Naive thymus-derived CD8-positive, alpha-beta T cell (primary cell): ENCODE measurements at regions not wholly inside any gene's neighbourhood (a gene's known extent, or its start where the extent isn't known, plus 50 kb on each side); places are given as distances from the start of the nearest gene placed in this dataset.

Source experiments
- ATAC-seq, 2 donors: fragments of 150-1000 bp; cut with Tn5 transposase in 1 of 2; sonication (Bioruptor Pico), chemical (Tn5 transposase) in 1 of 2; 1 replicate in 1 of 2; 2 replicates in 1 of 2; pipeline ENCODE4 v1.10.0; 2021; ENCODE audit warnings: mild to moderate bottlenecking in 2 of 2, moderate library complexity in 2 of 2
- POLR2A ChIA-PET: fragments of 350-600 bp; sonication (Branson Sonifier 250); formaldehyde crosslinking; loops from one replicate; lab custom pipeline; 2021; ENCODE audit warnings: antibody characterized with exemption; lab: Charles Lee
- DNase-seq, 10 donors: peaks; one replicate each; pipeline versions ENCODE4 v3.0.0 to v3.0.0-alpha.2; 2020 to 2022
- H3K27ac Mint-ChIP-seq, 10 donors: one replicate each; pipeline ENCODE4 v1.8.0; 2020 to 2022; ENCODE audit warnings: mild to moderate bottlenecking in 10 of 10, mixed read lengths in 10 of 10, moderate library complexity in 4 of 10, inconsistent platforms in 1 of 10
- H3K27me3 Mint-ChIP-seq, 5 donors: one replicate each; pipeline ENCODE4 v1.8.0; 2021 to 2022; ENCODE audit warnings: mixed read lengths in 5 of 5
- H3K36me3 Mint-ChIP-seq, 3 donors: one replicate each; pipeline ENCODE4 v1.8.0; 2020 to 2022; ENCODE audit warnings: mixed read lengths in 3 of 3, mild to moderate bottlenecking in 2 of 3, inconsistent platforms in 1 of 3
- H3K4me1 Mint-ChIP-seq, 4 donors: one replicate each; pipeline ENCODE4 v1.8.0; 2021 to 2022; ENCODE audit warnings: mixed read lengths in 4 of 4
- H3K4me3 Mint-ChIP-seq, 10 donors: one replicate each; pipeline ENCODE4 v1.8.0; 2020 to 2022; ENCODE audit warnings: mild to moderate bottlenecking in 10 of 10, mixed read lengths in 10 of 10, moderate library complexity in 6 of 10, inconsistent platforms in 1 of 10
- H3K9me3 Mint-ChIP-seq, 9 donors: one replicate each; pipeline ENCODE4 v1.8.0; 2020 to 2022; ENCODE audit warnings: mixed read lengths in 9 of 9, mild to moderate bottlenecking in 3 of 9, inconsistent platforms in 1 of 9, moderate library complexity in 1 of 9

- no peak overlapping the region for H3K4me3 Mint-ChIP-seq
- DNase-seq, result no peak
- no peaks in the 10 kb centered on the region for H3K36me3 Mint-ChIP-seq
- H3K4me1 Mint-ChIP-seq, result no peaks in the 10 kb centered on the region
- no peaks in the 10 kb centered on the region for H3K27me3 Mint-ChIP-seq
- ATAC-seq, result no peak
- POLR2A ChIA-PET, result no interaction called here
- no peak overlapping the region for H3K27ac Mint-ChIP-seq
- peaks cover 0 to 8% (median 2%) of the 10 kb centered on the region in 9 donors for H3K9me3 Mint-ChIP-seq
Observed at GRCh38 chr21:27225151-27225550, 258.3 kb upstream of the ADAMTS5 start.

- Mint-ChIP-seq H3K36me3 (no peaks in the 10 kb centered on the region), H3K27ac (no peak overlapping the region), H3K9me3 (peaks cover 0 to 8% (median 2%) of the 10 kb centered on the region in 9 donors), H3K4me1 (no peaks in the 10 kb centered on the region), H3K4me3 (no peak overlapping the region), H3K27me3 (no peaks in the 10 kb centered on the region)
- ATAC-seq (no peak), DNase-seq (no peak)
- POLR2A ChIA-PET, result no interaction called here
Observed at GRCh38 chr21:27224169-27224568, 257.3 kb upstream of the ADAMTS5 start.

GRCh38 chr21:27221077-27221476, 254.2 kb upstream of the ADAMTS5 start:
- Mint-ChIP-seq H3K36me3 (no peaks in the 10 kb centered on the region), H3K27me3 (no peaks in the 10 kb centered on the region), H3K4me3 (no peak overlapping the region), H3K27ac (no peak overlapping the region), H3K9me3 (peaks cover 0 to 28% (median 3%) of the 10 kb centered on the region in 9 donors), H3K4me1 (no peaks in the 10 kb centered on the region)
- DNase-seq (no peak), ATAC-seq (no peak)
- POLR2A ChIA-PET, result no interaction called here

GRCh38 chr21:27220416-27220815, 253.5 kb upstream of the ADAMTS5 start:
- Mint-ChIP-seq H3K27me3 (no peaks in the 10 kb centered on the region), H3K9me3 (peaks cover 0 to 28% (median 3%) of the 10 kb centered on the region in 9 donors), H3K27ac (no peak overlapping the region), H3K36me3 (no peaks in the 10 kb centered on the region), H3K4me3 (no peak overlapping the region), H3K4me1 (no peaks in the 10 kb centered on the region)
- ATAC-seq, result no peak
- DNase-seq, result no peak
- POLR2A ChIA-PET, result no interaction called here

DNA sequence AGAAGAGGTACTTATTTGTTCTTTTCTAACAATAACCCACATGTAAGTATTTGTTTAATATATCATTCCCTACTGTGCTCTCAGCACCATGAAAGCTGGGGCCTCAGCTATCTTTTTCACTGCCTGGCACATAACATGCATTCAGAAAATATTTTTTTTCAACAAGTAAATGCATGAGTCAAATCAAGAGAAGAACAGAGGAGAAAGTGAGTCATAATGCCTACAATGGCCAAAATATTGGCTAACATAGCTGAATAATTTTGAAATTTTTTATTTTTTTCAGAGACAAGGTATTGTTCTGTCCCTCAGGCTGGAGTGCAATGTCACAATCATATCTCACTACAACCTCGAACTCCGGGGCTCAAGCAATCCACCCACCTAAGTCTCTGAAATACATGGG, 252.2 kb upstream of the ADAMTS5 start:
- no peak for ATAC-seq
- Mint-ChIP-seq H3K36me3 (no peaks in the 10 kb centered on the region), H3K4me3 (no peak overlapping the region), H3K4me1 (no peaks in the 10 kb centered on the region), H3K9me3 (peaks cover 0 to 28% (median 3%) of the 10 kb centered on the region in 9 donors), H3K27me3 (no peaks in the 10 kb centered on the region), H3K27ac (no peak overlapping the region)
- DNase-seq, result no peak
- POLR2A ChIA-PET, result no interaction called here

DNA sequence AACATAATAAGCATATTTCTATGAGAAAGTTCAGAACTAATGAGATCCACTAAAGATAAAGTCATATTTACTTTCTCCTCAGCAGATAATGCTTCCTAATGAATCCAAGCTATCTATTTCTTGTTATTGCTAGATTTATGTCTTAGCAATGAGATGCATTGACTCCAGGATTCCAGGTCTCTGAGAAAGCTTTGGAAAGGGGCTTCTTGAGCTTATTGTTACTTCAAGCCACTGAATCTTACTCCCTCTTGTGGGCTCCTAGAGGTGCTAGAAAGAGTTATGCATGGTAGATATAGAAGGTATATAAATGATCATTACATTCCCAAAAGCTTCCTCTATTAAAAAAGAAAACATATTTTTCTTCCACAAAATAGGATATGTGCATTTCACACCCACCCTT, 246.4 kb upstream of the ADAMTS5 start:
- no peaks in the 10 kb centered on the region for H3K27me3 Mint-ChIP-seq
- H3K4me1 Mint-ChIP-seq, result no peaks in the 10 kb centered on the region
- H3K4me3 Mint-ChIP-seq, result no peak overlapping the region
- POLR2A ChIA-PET, result no interaction called here
- DNase-seq, result no peak
- peaks cover 0 to 4% (median 0%) of the 10 kb centered on the region in 3 donors for H3K36me3 Mint-ChIP-seq
- H3K27ac Mint-ChIP-seq, result no peak overlapping the region
- no peak for ATAC-seq
- peaks cover 0 to 16% (median 7%) of the 10 kb centered on the region in 9 donors for H3K9me3 Mint-ChIP-seq

DNA sequence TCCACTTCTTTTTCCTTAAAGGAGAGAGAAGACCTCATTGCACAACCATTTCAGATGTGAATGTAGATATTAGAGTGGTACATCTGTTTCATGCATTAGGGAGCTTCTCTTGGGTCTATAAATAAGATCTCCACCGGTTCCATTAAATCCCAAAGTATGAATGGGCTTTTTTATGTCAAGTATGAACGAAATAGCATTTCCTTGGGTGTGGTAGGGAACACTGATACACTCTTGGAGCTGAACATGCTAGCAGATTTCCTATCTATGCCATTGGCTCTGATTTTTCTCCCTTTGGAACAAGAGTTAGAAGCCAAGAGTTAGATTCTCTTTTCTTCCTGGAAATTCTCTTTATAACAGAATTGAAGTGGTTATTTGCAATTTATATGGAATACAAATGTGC, 245.6 kb upstream of the ADAMTS5 start:
- H3K27ac Mint-ChIP-seq, result no peak overlapping the region
- ATAC-seq, result no peak

DNA sequence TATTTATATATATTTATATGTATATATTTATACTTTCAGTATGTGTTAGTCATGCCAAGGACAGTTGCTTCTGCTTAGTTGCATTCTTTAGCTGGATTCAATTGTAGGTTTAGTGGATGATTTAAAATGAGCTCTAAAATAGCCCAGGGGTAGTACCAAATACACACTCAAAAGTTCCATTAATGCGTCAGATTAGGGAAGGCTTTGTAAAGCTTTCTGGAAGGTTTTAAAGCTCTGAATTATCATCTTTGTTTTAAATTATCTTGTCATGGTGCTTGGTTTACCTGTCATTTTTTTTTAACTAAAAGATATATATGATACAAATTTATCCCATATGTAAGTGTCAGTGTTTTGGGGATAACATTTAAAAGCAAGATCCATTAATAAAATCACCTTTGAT, 242.7 kb upstream of the ADAMTS5 start:
- POLR2A ChIA-PET, result no interaction called here
- DNase-seq, result no peak
- Mint-ChIP-seq H3K27ac (no peak overlapping the region), H3K4me3 (no peak overlapping the region), H3K27me3 (no peaks in the 10 kb centered on the region), H3K36me3 (peaks cover 0 to 5% (median 0%) of the 10 kb centered on the region in 3 donors), H3K9me3 (peaks cover 0 to 11% (median 4%) of the 10 kb centered on the region in 9 donors), H3K4me1 (no peaks in the 10 kb centered on the region)
- ATAC-seq, result no peak

More for the DNA sequence above, 245.6 kb upstream of the ADAMTS5 start:
- Mint-ChIP-seq H3K4me3 (no peak overlapping the region), H3K36me3 (peaks cover 0 to 5% (median 0%) of the 10 kb centered on the region in 3 donors), H3K4me1 (no peaks in the 10 kb centered on the region), H3K9me3 (peaks cover 0 to 11% (median 5%) of the 10 kb centered on the region in 9 donors), H3K27me3 (no peaks in the 10 kb centered on the region)
- no peak for DNase-seq
- POLR2A ChIA-PET, result no interaction called here

GRCh38 chr21:27206368-27206982, 239.6 kb upstream of the ADAMTS5 start:
- no peaks in the 10 kb centered on the region for H3K27me3 Mint-ChIP-seq
- peaks cover 0 to 19% (median 3%) of the 10 kb centered on the region in 9 donors for H3K9me3 Mint-ChIP-seq
- H3K27ac Mint-ChIP-seq, result no peak overlapping the region

DNA sequence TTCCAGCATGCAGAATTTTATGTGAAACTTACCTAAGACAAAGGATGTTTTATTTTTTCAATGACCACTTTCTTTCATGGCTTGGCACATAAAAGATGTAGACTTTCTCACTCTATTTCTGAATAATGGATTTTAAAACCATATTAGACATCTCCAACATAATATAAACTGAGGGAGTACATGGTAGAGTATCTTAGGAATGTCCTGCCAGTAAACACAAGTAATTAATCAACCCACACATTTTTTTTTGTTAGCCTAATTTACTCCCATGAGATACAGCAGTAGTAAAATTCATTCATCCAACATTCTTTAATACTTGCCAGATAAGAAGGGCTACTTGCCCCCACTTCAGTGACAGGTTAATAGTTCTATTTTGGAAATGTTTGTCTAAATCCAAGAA, 235.4 kb upstream of the ADAMTS5 start:
- Mint-ChIP-seq H3K36me3 (peaks cover 0 to 6% (median 0%) of the 10 kb centered on the region in 3 donors), H3K27ac (no peak overlapping the region), H3K27me3 (no peaks in the 10 kb centered on the region), H3K9me3 (peaks cover 2 to 24% (median 6%) of the 10 kb centered on the region in 9 donors), H3K4me1 (no peaks in the 10 kb centered on the region), H3K4me3 (no peak overlapping the region)
- ATAC-seq, result no peak
- no peak for DNase-seq
- POLR2A ChIA-PET, result no interaction called here

More at GRCh38 chr21:27206368-27206982, 239.6 kb upstream of the ADAMTS5 start:
- H3K36me3 Mint-ChIP-seq, result peaks cover 0 to 5% (median 0%) of the 10 kb centered on the region in 3 donors
- POLR2A ChIA-PET, result no interaction called here
- no peak overlapping the region for H3K4me3 Mint-ChIP-seq
- DNase-seq (no peak), ATAC-seq (no peak)
- no peaks in the 10 kb centered on the region for H3K4me1 Mint-ChIP-seq

DNA sequence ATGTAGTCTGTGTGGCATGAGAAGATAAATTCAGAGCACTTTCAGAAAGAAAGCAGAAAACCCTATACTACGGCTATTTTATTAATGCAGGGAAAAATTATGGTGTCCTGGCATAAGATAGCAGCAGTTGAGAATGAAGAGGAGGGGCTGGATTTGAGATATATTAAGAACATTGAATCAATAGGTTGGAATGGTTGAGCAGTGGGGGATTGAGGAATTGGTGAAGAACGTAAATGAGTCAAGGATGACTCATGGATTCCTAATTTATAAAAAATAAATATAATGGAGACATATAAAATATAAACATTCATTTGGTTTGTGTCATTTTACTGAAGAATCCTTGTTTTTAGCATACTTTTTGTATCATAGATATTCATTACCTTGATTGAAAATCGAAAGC, 234.3 kb upstream of the ADAMTS5 start:
- no peaks in the 10 kb centered on the region for H3K4me1 Mint-ChIP-seq
- POLR2A ChIA-PET, result no interaction called here
- H3K27me3 Mint-ChIP-seq, result no peaks in the 10 kb centered on the region
- ATAC-seq, result no peak
- no peak overlapping the region for H3K27ac Mint-ChIP-seq
- peaks cover 2 to 24% (median 6%) of the 10 kb centered on the region in 9 donors for H3K9me3 Mint-ChIP-seq
- no peak for DNase-seq
- H3K4me3 Mint-ChIP-seq, result no peak overlapping the region
- peaks cover 0 to 6% (median 0%) of the 10 kb centered on the region in 3 donors for H3K36me3 Mint-ChIP-seq

GRCh38 chr21:27196651-27197050, 229.8 kb upstream of the ADAMTS5 start:
- Mint-ChIP-seq H3K9me3 (peaks cover 3 to 24% (median 6%) of the 10 kb centered on the region in 9 donors), H3K36me3 (peaks cover 0 to 10% (median 0%) of the 10 kb centered on the region in 3 donors), H3K27me3 (no peaks in the 10 kb centered on the region), H3K4me1 (no peaks in the 10 kb centered on the region), H3K4me3 (no peak overlapping the region), H3K27ac (no peak overlapping the region)
- ATAC-seq (no peak), DNase-seq (no peak)
- POLR2A ChIA-PET, result no interaction called here

GRCh38 chr21:27192281-27192949, 225.5 kb upstream of the ADAMTS5 start:
- ATAC-seq (no peak), DNase-seq (no peak)
- no peaks in the 10 kb centered on the region for H3K4me1 Mint-ChIP-seq
- no peak overlapping the region for H3K27ac Mint-ChIP-seq
- POLR2A ChIA-PET, result no interaction called here
- peaks cover 0 to 4% (median 0%) of the 10 kb centered on the region in 3 donors for H3K36me3 Mint-ChIP-seq
- H3K9me3 Mint-ChIP-seq, result peaks cover 0 to 9% (median 2%) of the 10 kb centered on the region in 9 donors
- H3K27me3 Mint-ChIP-seq, result no peaks in the 10 kb centered on the region
- H3K4me3 Mint-ChIP-seq, result no peak overlapping the region
